ENCODE measurements at regions not wholly inside any gene's neighbourhood (a gene's known extent, or its start where the extent isn't known, plus 50 kb on each side); places are given as distances from the start of the nearest gene placed in this dataset.

DNA sequence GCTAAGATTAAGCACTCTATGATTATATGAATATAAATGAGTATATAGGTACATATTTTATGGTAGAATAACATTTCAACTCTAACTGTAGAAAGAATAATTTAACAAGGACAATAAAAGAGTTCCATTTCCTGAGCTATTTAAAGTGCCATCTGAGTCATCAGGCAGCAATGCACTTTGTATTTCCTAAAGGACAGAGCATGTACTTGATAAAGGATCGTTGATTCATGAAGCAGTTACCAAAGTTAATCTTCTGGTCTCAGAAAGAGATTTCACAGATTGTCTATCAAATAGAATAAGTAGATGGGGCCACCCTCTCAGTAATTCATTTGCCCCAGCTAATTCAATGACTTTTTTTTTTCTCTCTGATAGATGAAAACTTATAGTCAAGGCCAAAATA is 747.8 kb downstream of the CDH18 start:
- TF ChIP-seq, protein P1, sequence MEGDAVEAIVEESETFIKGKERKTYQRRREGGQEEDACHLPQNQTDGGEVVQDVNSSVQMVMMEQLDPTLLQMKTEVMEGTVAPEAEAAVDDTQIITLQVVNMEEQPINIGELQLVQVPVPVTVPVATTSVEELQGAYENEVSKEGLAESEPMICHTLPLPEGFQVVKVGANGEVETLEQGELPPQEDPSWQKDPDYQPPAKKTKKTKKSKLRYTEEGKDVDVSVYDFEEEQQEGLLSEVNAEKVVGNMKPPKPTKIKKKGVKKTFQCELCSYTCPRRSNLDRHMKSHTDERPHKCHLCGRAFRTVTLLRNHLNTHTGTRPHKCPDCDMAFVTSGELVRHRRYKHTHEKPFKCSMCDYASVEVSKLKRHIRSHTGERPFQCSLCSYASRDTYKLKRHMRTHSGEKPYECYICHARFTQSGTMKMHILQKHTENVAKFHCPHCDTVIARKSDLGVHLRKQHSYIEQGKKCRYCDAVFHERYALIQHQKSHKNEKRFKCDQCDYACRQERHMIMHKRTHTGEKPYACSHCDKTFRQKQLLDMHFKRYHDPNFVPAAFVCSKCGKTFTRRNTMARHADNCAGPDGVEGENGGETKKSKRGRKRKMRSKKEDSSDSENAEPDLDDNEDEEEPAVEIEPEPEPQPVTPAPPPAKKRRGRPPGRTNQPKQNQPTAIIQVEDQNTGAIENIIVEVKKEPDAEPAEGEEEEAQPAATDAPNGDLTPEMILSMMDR (conservative IDR thresholded peaks at IDR 0.05 in 1 of 2, IDR thresholded peaks at IDR 0.05 in 1 of 2; ENCODE audit: low read depth in 1 of 2, low read length in 2 of 2): no peak
- TF ChIP-seq EZH2 (IDR thresholded peaks at IDR 0.05; ENCODE audit: low read length, missing control alignments): no peak
